Stimulated activated naive CD4-positive, alpha-beta T cell (primary cell): ENCODE measurements at regions not wholly inside any gene's neighbourhood (a gene's known extent, or its start where the extent isn't known, plus 50 kb on each side); places are given as distances from the start of the nearest gene placed in this dataset.

ENCODE experiments used
- DNase-seq, 6 experiments: peaks; one replicate each; lab custom pipeline; 2025; lab: John Stamatoyannopoulos, UW

GRCh38 chr6:144883915-144884314 is 598.8 kb downstream of the UTRN start:
- DNase-seq: no peak

GRCh38 chr6:144885817-144886216 is 600.7 kb downstream of the UTRN start:
- no peak for DNase-seq

GRCh38 chr6:144886682-144887081 is 601.5 kb downstream of the UTRN start:
- no peak for DNase-seq

GRCh38 chr6:144888621-144889020 is 603.5 kb downstream of the UTRN start:
- DNase-seq: no peak

- DNase-seq: no peak
Measured at GRCh38 chr6:144893680-144894151, 608.6 kb downstream of the UTRN start.

GRCh38 chr6:144894240-144894639 is 609.1 kb downstream of the UTRN start:
- DNase-seq: no peak

- DNase-seq: no peak
Measured at GRCh38 chr6:144895313-144896278, 610.5 kb downstream of the UTRN start.

GRCh38 chr6:144896289-144896688 is 611.2 kb downstream of the UTRN start:
- no peak for DNase-seq

GRCh38 chr6:144896871-144897270 is 611.7 kb downstream of the UTRN start:
- no peak for DNase-seq

GRCh38 chr6:144897441-144897921 is 612.3 kb downstream of the UTRN start:
- DNase-seq: no peak

- no peak for DNase-seq
Measured at GRCh38 chr6:144898052-144898689, 613.0 kb downstream of the UTRN start.

- no peak for DNase-seq
Measured at GRCh38 chr6:144898741-144899140, 613.6 kb downstream of the UTRN start.

GRCh38 chr6:144899161-144899560 is 614.0 kb downstream of the UTRN start:
- no peak for DNase-seq

GRCh38 chr6:144901412-144901811 is 616.3 kb downstream of the UTRN start:
- no peak for DNase-seq

- no peak for DNase-seq
Measured at GRCh38 chr6:144908004-144908403, 622.9 kb downstream of the UTRN start.

- no peak for DNase-seq
Measured at GRCh38 chr6:144909753-144910285, 624.7 kb downstream of the UTRN start.

- no peak for DNase-seq
Measured at GRCh38 chr6:144911322-144911721, 626.2 kb downstream of the UTRN start.

- DNase-seq: no peak
Measured at GRCh38 chr6:144912474-144912873, 627.3 kb downstream of the UTRN start.

- DNase-seq: no peak
Measured at GRCh38 chr6:144918073-144918472, 632.9 kb downstream of the UTRN start.

- DNase-seq: no peak
Measured at GRCh38 chr6:144919560-144919959, 634.4 kb downstream of the UTRN start.

- no peak for DNase-seq
Measured at GRCh38 chr6:144920391-144920961, 635.3 kb downstream of the UTRN start.

- no peak for DNase-seq
Measured at GRCh38 chr6:144921206-144921975, 636.3 kb downstream of the UTRN start.
